ENCODE measurements at regions not wholly inside any gene's neighbourhood (a gene's known extent, or its start where the extent isn't known, plus 50 kb on each side); places are given as distances from the start of the nearest gene placed in this dataset.

- no peak for TF ChIP-seq POLR2A (IDR thresholded peaks at IDR 0.05; ENCODE audit: low read depth, low read length)
- TF ChIP-seq POLR2AphosphoS5 (IDR thresholded peaks at IDR 0.05; ENCODE audit: low read depth, low read length) = no peak
- TF ChIP-seq TAF1 (IDR thresholded peaks at IDR 0.05; ENCODE audit: borderline replicate concordance, low read depth, low read length) = no peak
These were observed 113.7 kb upstream of the MDM1 start for GRCh38 chr12:68445824-68446223.

All from GM12892 (cell line).